ENCODE measurements at regions not wholly inside any gene's neighbourhood (a gene's known extent, or its start where the extent isn't known, plus 50 kb on each side); places are given as distances from the start of the nearest gene placed in this dataset.
A peak's percentile ranks its signal among the peaks of the same experiment; 100 is the strongest.

- Histone ChIP-seq H3K27me3 (no peaks in the 10 kb centered on the region), H3K9me3 (no peaks in the 10 kb centered on the region), H3K36me3 (no peaks in the 10 kb centered on the region), H3K4me1 (no peaks in the 10 kb centered on the region), H3K4me3 (no peak overlapping the region), H3K27ac (no peak overlapping the region)
- intact Hi-C loops (cut with DNase I; ENCODE audit: low total_unique reads) (no loop called here), in situ Hi-C loops (cut with MboI; ENCODE audit: low pct_ligation_motif_present in 1 of 4, low pct_unique_long_range_greater_than_20kb in 1 of 4, low sequenced_read_pairs in 3 of 4) (no loop called here)
- peak; percentile 13 for DNase-seq
- no peak for TF ChIP-seq POLR2AphosphoS5 (IDR thresholded peaks at IDR 0.05)
- no peak for TF ChIP-seq CTCF (IDR thresholded peaks at IDR 0.05)
- TF ChIP-seq POLR2A (IDR thresholded peaks at IDR 0.05): no peak
- no peak for TF ChIP-seq EP300 (IDR thresholded peaks at IDR 0.05; ENCODE audit: low read depth)
- 28 to 42% methylated on average over 5 of the region's 5 CpGs for WGBS, 2 donors (ENCODE audit: low coverage in 1 of 2)
Observed at GRCh38 chr9:7656636-7657035, 142.9 kb downstream of the DMAC1 start.

- 66 to 67% methylated on average over 4 to 7 of the region's 7 CpGs for WGBS, 2 donors (ENCODE audit: low coverage in 1 of 2)
- Histone ChIP-seq H3K4me1 (no peaks in the 10 kb centered on the region), H3K4me3 (no peak overlapping the region), H3K36me3 (no peaks in the 10 kb centered on the region), H3K9me3 (no peaks in the 10 kb centered on the region), H3K27ac (no peak overlapping the region), H3K27me3 (no peaks in the 10 kb centered on the region)
- in situ Hi-C loops (cut with MboI; ENCODE audit: low pct_ligation_motif_present in 1 of 4, low pct_unique_long_range_greater_than_20kb in 1 of 4, low sequenced_read_pairs in 3 of 4) (no loop called here), intact Hi-C loops (cut with DNase I; ENCODE audit: low total_unique reads) (no loop called here)
- TF ChIP-seq POLR2AphosphoS5 (IDR thresholded peaks at IDR 0.05): no peak
- TF ChIP-seq CTCF (IDR thresholded peaks at IDR 0.05): no peak
- TF ChIP-seq EP300 (IDR thresholded peaks at IDR 0.05; ENCODE audit: low read depth): no peak
- no peak for TF ChIP-seq POLR2A (IDR thresholded peaks at IDR 0.05)
- DNase-seq: no peak
Observed at GRCh38 chr9:7653262-7653661, 146.3 kb downstream of the DMAC1 start.

- no peak for TF ChIP-seq CTCF (IDR thresholded peaks at IDR 0.05)
- no peak for TF ChIP-seq EP300 (IDR thresholded peaks at IDR 0.05; ENCODE audit: low read depth)
- TF ChIP-seq POLR2AphosphoS5 (IDR thresholded peaks at IDR 0.05): no peak
- TF ChIP-seq POLR2A (IDR thresholded peaks at IDR 0.05): no peak
- in situ Hi-C loops (cut with MboI; ENCODE audit: low pct_ligation_motif_present in 1 of 4, low pct_unique_long_range_greater_than_20kb in 1 of 4, low sequenced_read_pairs in 3 of 4): no loop called here
- no peak overlapping the region for H3K27ac ChIP-seq
- intact Hi-C loops (cut with DNase I; ENCODE audit: low total_unique reads): no loop called here
- DNase-seq: no peak
- H3K4me3 ChIP-seq: no peak overlapping the region
- H3K36me3 ChIP-seq: no peaks in the 10 kb centered on the region
- H3K9me3 ChIP-seq: peaks cover 0 to 11% of the 10 kb centered on the region in 2 donors
- no peaks in the 10 kb centered on the region for H3K4me1 ChIP-seq
- no peaks in the 10 kb centered on the region for H3K27me3 ChIP-seq
Observed at GRCh38 chr9:7640231-7640630, 159.3 kb downstream of the DMAC1 start.

- in situ Hi-C loops (cut with MboI; ENCODE audit: low pct_ligation_motif_present in 1 of 4, low pct_unique_long_range_greater_than_20kb in 1 of 4, low sequenced_read_pairs in 3 of 4) (no loop called here), intact Hi-C loops (cut with DNase I; ENCODE audit: low total_unique reads) (no loop called here)
- Histone ChIP-seq H3K27ac (no peak overlapping the region), H3K4me3 (no peak overlapping the region), H3K4me1 (no peaks in the 10 kb centered on the region), H3K9me3 (peaks cover 0 to 7% of the 10 kb centered on the region in 2 donors), H3K27me3 (no peaks in the 10 kb centered on the region), H3K36me3 (no peaks in the 10 kb centered on the region)
- DNase-seq: no peak
- 83 to 89% methylated on average over 1 of the region's 1 CpG for WGBS, 2 donors (ENCODE audit: low coverage in 1 of 2)
- TF ChIP-seq CTCF (IDR thresholded peaks at IDR 0.05) (no peak), POLR2AphosphoS5 (IDR thresholded peaks at IDR 0.05) (no peak), POLR2A (IDR thresholded peaks at IDR 0.05) (no peak), EP300 (IDR thresholded peaks at IDR 0.05; ENCODE audit: low read depth) (no peak)
Observed at GRCh38 chr9:7639471-7639870, 160.1 kb downstream of the DMAC1 start.
